PC-9 (cell line): ENCODE measurements at regions not wholly inside any gene's neighbourhood (a gene's known extent, or its start where the extent isn't known, plus 50 kb on each side); places are given as distances from the start of the nearest gene placed in this dataset.

ENCODE experiments used
- BruUV-seq: library from RNA; stranded (reverse); fragments of 400-500 nt; replicated peaks from 2 replicates; lab custom pipeline; 2021; lab: Mats Ljungman, UMichigan
- CTCF ChIA-PET: fragments of 300-600 bp; sonication (Branson Sonifier 250); formaldehyde crosslinking; loops from one replicate; lab custom pipeline; 2022; ENCODE audit warnings: antibody characterized with exemption; lab: Charles Lee
- POLR2A ChIA-PET: fragments of 300-600 bp; sonication (Branson Sonifier 250); formaldehyde crosslinking; loops from one replicate; lab custom pipeline; 2022; ENCODE audit warnings: antibody characterized with exemption; ENCODE audit not compliant: unreplicated experiment; lab: Charles Lee
- DNase-seq, 2 experiments: peaks; one replicate each; pipeline versions ENCODE4 v3.0.0 to v3.0.0-alpha.2; 2015 to 2022; ENCODE audit warnings: mixed read lengths in 1 of 2
- H2AFZ ChIP-seq: fragments of 200-600 bp; sonication (generic); 2 replicates; pipeline ENCODE4 v1.8.1; 2017; ENCODE audit warnings: antibody characterized with exemption
- H3F3A ChIP-seq: fragments of 200-600 bp; sonication (generic); 2 replicates; pipeline ENCODE4 v1.8.1; 2017; ENCODE audit warnings: antibody characterized with exemption, mild to moderate bottlenecking, low read depth; ENCODE audit not compliant: insufficient read depth
- H3K27ac ChIP-seq: fragments of 200-600 bp; sonication (generic); 2 replicates; pipeline ENCODE4 v1.6.1; 2016; ENCODE audit warnings: mixed run types
- H3K27me3 ChIP-seq: fragments of 200-600 bp; sonication (generic); 2 replicates; pipeline ENCODE4 v1.6.1; 2016; ENCODE audit warnings: low read depth, mixed run types; ENCODE audit not compliant: insufficient read depth
- H3K36me3 ChIP-seq: fragments of 200-600 bp; sonication (generic); 2 replicates; pipeline ENCODE4 v1.6.1; 2016; ENCODE audit warnings: low read depth, mixed run types
- H3K4me1 ChIP-seq: fragments of 200-600 bp; sonication (generic); replicated peaks from 2 replicates; pipeline ENCODE4 v1.6.1; 2016; ENCODE audit warnings: mixed run types; ENCODE audit not compliant: insufficient read depth
- H3K4me2 ChIP-seq: fragments of 200-600 bp; sonication (generic); 2 replicates; pipeline ENCODE4 v1.6.1; 2017; ENCODE audit warnings: mixed run types
- H3K4me3 ChIP-seq: fragments of 200-600 bp; sonication (generic); 2 replicates; pipeline ENCODE4 v1.6.1; 2016; ENCODE audit warnings: mixed run types
- H3K79me2 ChIP-seq: fragments of 200-600 bp; sonication (generic); 2 replicates; pipeline ENCODE4 v1.6.1; 2017; ENCODE audit warnings: low read depth, mixed run types
- H3K9me2 ChIP-seq: fragments of 200-600 bp; sonication (generic); 2 replicates; pipeline ENCODE4 v1.8.1; 2017; ENCODE audit warnings: mild to moderate bottlenecking; ENCODE audit not compliant: insufficient read depth
- H3K9me3 ChIP-seq: fragments of 200-600 bp; sonication (generic); 2 replicates; pipeline ENCODE4 v1.8.1; 2016; ENCODE audit warnings: low read depth; ENCODE audit not compliant: insufficient read depth
- H4K20me1 ChIP-seq: fragments of 200-600 bp; sonication (generic); 2 replicates; pipeline ENCODE4 v1.8.1; 2017; ENCODE audit not compliant: insufficient read depth
- EZH2 ChIP-seq: fragments of 200-600 bp; sonication (generic); IDR thresholded peaks from 2 replicates; pipeline ENCODE4 v1.8.0; 2017; ENCODE audit warnings: antibody characterized with exemption, low read depth
- intact Hi-C: fragments of 100-400 bp; cut with micrococcal nuclease; formaldehyde crosslinking; loops from one replicate; pipeline ENCODE4 v1.10.0; 2022; ENCODE audit not compliant: unreplicated experiment
- TF ChIP-seq, protein P1 (sequence below): fragments of 200-600 bp; sonication (generic); conservative IDR thresholded peaks from 2 replicates; pipeline ENCODE4 v1.6.1; 2017; ENCODE audit warnings: mixed run types, antibody characterized with exemption, mild to moderate bottlenecking, moderate library complexity

DNA sequence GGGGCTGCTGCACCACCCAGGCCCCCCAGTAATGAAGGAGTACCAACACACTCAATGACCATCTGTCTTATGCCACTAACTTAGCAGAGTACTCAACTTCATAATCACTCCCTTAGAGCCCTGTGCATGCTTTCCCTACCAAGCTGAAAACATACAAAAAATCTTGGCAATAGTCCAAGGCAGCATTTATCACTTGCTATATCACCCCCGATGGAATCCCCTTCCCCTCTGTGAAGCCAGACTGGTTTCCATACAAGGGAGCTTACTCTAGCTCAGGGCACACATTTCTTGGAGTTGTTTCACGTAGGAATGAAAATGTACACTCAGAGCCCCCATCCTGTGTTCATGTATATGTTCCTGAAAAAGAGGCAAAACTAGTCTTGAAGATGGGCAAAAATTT, 301.3 kb upstream of the TENM4 start:
- Histone ChIP-seq H3K79me2 (no peaks in the 10 kb centered on the region), H3F3A (no peaks in the 10 kb centered on the region), H3K4me1 (no peaks in the 10 kb centered on the region), H2AFZ (no peak overlapping the region), H3K27me3 (0 out of 2 replicates have a peak, but pooled peaks cover 7% of the 10 kb centered on the region), H3K9me3 (no peaks in the 10 kb centered on the region), H3K9me2 (no peaks in the 10 kb centered on the region), H4K20me1 (no peaks in the 10 kb centered on the region; the same call in 1 of the 2 replicates), H3K27ac (no peak overlapping the region), H3K36me3 (no peaks in the 10 kb centered on the region), H3K4me2 (no peak overlapping the region), H3K4me3 (no peak overlapping the region)
- no peak for DNase-seq
- BruUV-seq, result no TSS peak
- no peak for TF ChIP-seq EZH2
- TF ChIP-seq, protein P1, sequence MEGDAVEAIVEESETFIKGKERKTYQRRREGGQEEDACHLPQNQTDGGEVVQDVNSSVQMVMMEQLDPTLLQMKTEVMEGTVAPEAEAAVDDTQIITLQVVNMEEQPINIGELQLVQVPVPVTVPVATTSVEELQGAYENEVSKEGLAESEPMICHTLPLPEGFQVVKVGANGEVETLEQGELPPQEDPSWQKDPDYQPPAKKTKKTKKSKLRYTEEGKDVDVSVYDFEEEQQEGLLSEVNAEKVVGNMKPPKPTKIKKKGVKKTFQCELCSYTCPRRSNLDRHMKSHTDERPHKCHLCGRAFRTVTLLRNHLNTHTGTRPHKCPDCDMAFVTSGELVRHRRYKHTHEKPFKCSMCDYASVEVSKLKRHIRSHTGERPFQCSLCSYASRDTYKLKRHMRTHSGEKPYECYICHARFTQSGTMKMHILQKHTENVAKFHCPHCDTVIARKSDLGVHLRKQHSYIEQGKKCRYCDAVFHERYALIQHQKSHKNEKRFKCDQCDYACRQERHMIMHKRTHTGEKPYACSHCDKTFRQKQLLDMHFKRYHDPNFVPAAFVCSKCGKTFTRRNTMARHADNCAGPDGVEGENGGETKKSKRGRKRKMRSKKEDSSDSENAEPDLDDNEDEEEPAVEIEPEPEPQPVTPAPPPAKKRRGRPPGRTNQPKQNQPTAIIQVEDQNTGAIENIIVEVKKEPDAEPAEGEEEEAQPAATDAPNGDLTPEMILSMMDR, result no peak
- intact Hi-C loops, result no loop called here
- ChIA-PET POLR2A (interaction anchor here (0.6 kb wide), 1 partner anchor 655 kb away, joined by 3 read pairs; no protein-coding TSS in a partner anchor), CTCF (no interaction called here)

DNA sequence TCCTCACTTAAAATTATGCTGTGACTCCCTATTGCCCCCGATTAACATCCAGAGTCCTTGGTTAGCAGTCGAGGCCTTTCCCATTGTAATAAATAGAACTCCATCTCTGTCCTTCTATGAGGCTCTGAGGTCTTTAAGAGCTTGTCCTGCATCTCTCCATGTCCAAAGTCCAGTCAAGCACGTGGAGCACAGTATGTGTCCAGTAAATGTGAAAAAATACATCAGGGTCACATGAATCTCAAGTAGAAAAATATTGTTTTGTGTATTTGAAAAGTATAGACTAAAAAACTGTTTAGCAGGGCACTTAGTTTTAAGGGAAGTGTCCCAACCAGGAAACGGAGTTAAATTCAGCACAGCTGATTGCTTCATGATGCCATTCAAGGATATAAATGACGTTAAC, 298.8 kb upstream of the TENM4 start:
- H3K27me3 ChIP-seq, result 0 out of 2 replicates have a peak, but pooled peaks cover 7% of the 10 kb centered on the region
- BruUV-seq, result no TSS peak
- H4K20me1 ChIP-seq, result no peaks in the 10 kb centered on the region; the same call in 1 of the 2 replicates
- POLR2A ChIA-PET, result no interaction called here
- no peak overlapping the region for H3K4me2 ChIP-seq
- intact Hi-C loops, result no loop called here
- no peaks in the 10 kb centered on the region for H3K9me3 ChIP-seq
- H3K27ac ChIP-seq, result no peak overlapping the region
- CTCF ChIA-PET, result no interaction called here
- H3K79me2 ChIP-seq, result no peaks in the 10 kb centered on the region
- TF ChIP-seq, protein P1, result no peak
- no peak for TF ChIP-seq EZH2
- H3F3A ChIP-seq, result no peaks in the 10 kb centered on the region
- no peaks in the 10 kb centered on the region for H3K9me2 ChIP-seq
- H2AFZ ChIP-seq, result no peak overlapping the region
- DNase-seq, result no peak
- no peak overlapping the region for H3K4me3 ChIP-seq
- H3K4me1 ChIP-seq, result no peaks in the 10 kb centered on the region
- H3K36me3 ChIP-seq, result no peaks in the 10 kb centered on the region

DNA sequence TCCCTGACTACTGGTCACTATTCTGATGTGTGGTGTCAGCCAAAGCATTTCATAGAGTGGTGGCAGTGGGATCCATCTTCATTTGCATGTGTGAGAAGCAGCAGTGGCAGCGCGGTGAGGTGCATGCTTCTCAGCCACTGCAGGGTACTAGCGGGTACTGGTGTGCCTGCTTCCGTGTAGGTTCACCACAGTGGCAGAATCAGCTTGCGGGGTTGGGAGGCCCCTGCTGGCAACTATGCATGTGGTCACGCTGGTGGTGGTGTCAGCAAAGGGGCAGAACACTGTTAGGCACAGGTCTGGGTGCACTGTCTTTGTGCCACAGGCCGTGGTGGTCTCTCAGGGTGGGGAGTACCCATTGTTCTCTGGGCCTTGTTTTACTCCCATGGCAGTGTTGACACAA, 286.4 kb upstream of the TENM4 start:
- no peak overlapping the region for H3K27ac ChIP-seq
- CTCF ChIA-PET, result no interaction called here
- DNase-seq, result no peak
- H3K9me2 ChIP-seq, result 0 out of 2 replicates have a peak, but pooled peaks cover 4% of the 10 kb centered on the region
- POLR2A ChIA-PET, result no interaction called here
- H3K36me3 ChIP-seq, result no peaks in the 10 kb centered on the region
- no peaks in the 10 kb centered on the region for H3K79me2 ChIP-seq
- no peaks in the 10 kb centered on the region for H3K9me3 ChIP-seq
- no peak overlapping the region for H2AFZ ChIP-seq
- BruUV-seq, result no TSS peak
- no peaks in the 10 kb centered on the region for H3F3A ChIP-seq
- H3K4me2 ChIP-seq, result no peak overlapping the region
- TF ChIP-seq, protein P1, result no peak
- TF ChIP-seq EZH2, result no peak
- intact Hi-C loops, result no loop called here
- no peaks in the 10 kb centered on the region; the same call in 1 of the 2 replicates for H3K27me3 ChIP-seq
- no peaks in the 10 kb centered on the region for H4K20me1 ChIP-seq
- H3K4me1 ChIP-seq, result no peaks in the 10 kb centered on the region
- no peak overlapping the region for H3K4me3 ChIP-seq
